H9 (cell line): ENCODE measurements at regions not wholly inside any gene's neighbourhood (a gene's known extent, or its start where the extent isn't known, plus 50 kb on each side); places are given as distances from the start of the nearest gene placed in this dataset.

ENCODE experiments used
- DNase-seq: peaks from one replicate; pipeline ENCODE4 v3.0.0-alpha.2; 2017
- H2AFZ ChIP-seq: one replicate; pipeline ENCODE4 v1.6.1; 2013; ENCODE audit warnings: mild to moderate bottlenecking, low read length, control low read depth, moderate library complexity
- H2AK5ac ChIP-seq: 2 replicates; pipeline ENCODE4 v1.6.1; 2013; ENCODE audit warnings: low read length, control low read depth, mixed read lengths; ENCODE audit not compliant: insufficient read length
- H2BK120ac ChIP-seq: one replicate; pipeline ENCODE4 v1.6.1; 2013; ENCODE audit warnings: low read depth, mild to moderate bottlenecking, low read length, control low read depth, inconsistent platforms; ENCODE audit not compliant: poor library complexity, severe bottlenecking
- H2BK12ac ChIP-seq: 2 replicates; pipeline ENCODE4 v1.6.1; 2013; ENCODE audit warnings: low read length, control low read depth, mixed read lengths, low read depth; ENCODE audit not compliant: insufficient read length
- H2BK15ac ChIP-seq: 2 replicates; pipeline ENCODE4 v1.6.1; 2013; ENCODE audit warnings: low read depth, low read length, control low read depth
- H2BK20ac ChIP-seq: one replicate; pipeline ENCODE4 v1.6.1; 2013; ENCODE audit warnings: low read depth, mild to moderate bottlenecking, low read length, control low read depth, inconsistent platforms; ENCODE audit not compliant: poor library complexity, severe bottlenecking
- H2BK5ac ChIP-seq: 2 replicates; pipeline ENCODE4 v1.6.1; 2013; ENCODE audit warnings: low read length, control low read depth, mixed read lengths; ENCODE audit not compliant: insufficient read length
- H3K14ac ChIP-seq: 2 replicates; pipeline ENCODE4 v1.6.1; 2013; ENCODE audit warnings: low read length, control low read depth; ENCODE audit not compliant: insufficient read depth
- H3K18ac ChIP-seq: 2 replicates; pipeline ENCODE4 v1.6.1; 2013; ENCODE audit warnings: low read depth, mild to moderate bottlenecking, mixed read lengths, low read length, control low read depth; ENCODE audit not compliant: insufficient read length
- H3K23ac ChIP-seq: 2 replicates; pipeline ENCODE4 v1.6.1; 2013; ENCODE audit warnings: low read length, control low read depth, mixed read lengths, low read depth; ENCODE audit not compliant: insufficient read length
- H3K23me2 ChIP-seq: 2 replicates; pipeline ENCODE4 v1.6.1; 2013; ENCODE audit warnings: low read depth, mild to moderate bottlenecking, mixed read lengths, low read length, control low read depth; ENCODE audit not compliant: insufficient read length, poor library complexity, severe bottlenecking
- H3K27ac ChIP-seq: 2 replicates; pipeline ENCODE4 v1.5.1; 2013; ENCODE audit warnings: low read length, control low read depth, mixed read lengths, low read depth; ENCODE audit not compliant: insufficient read length
- H3K27me3 ChIP-seq: 2 replicates; pipeline ENCODE4 v1.6.1; 2013; ENCODE audit warnings: low read length, control low read depth, inconsistent platforms; ENCODE audit not compliant: insufficient read depth
- H3K4ac ChIP-seq: 2 replicates; pipeline ENCODE4 v1.6.1; 2013; ENCODE audit warnings: low read depth, mild to moderate bottlenecking, control low read depth, inconsistent platforms, low read length, moderate library complexity
- H3K4me1 ChIP-seq: 2 replicates; pipeline ENCODE4 v1.6.1; 2013; ENCODE audit warnings: low read length, control low read depth, inconsistent platforms; ENCODE audit not compliant: insufficient read depth
- H3K4me2 ChIP-seq: 2 replicates; pipeline ENCODE4 v1.6.1; 2013; ENCODE audit warnings: low read length, control low read depth, mixed read lengths; ENCODE audit not compliant: insufficient read length, insufficient read depth
- H3K56ac ChIP-seq: 2 replicates; pipeline ENCODE4 v1.6.1; 2013; ENCODE audit warnings: low read depth, mild to moderate bottlenecking, mixed read lengths, low read length, control low read depth; ENCODE audit not compliant: insufficient read length
- H3K79me1 ChIP-seq: 2 replicates; pipeline ENCODE4 v1.6.1; 2013; ENCODE audit warnings: low read depth, mild to moderate bottlenecking, moderate library complexity, low read length, control low read depth, inconsistent platforms; ENCODE audit not compliant: insufficient read depth, poor library complexity, severe bottlenecking
- H3K79me2 ChIP-seq: 2 replicates; pipeline ENCODE4 v1.6.1; 2013; ENCODE audit warnings: low read length, control low read depth, inconsistent platforms; ENCODE audit not compliant: insufficient read depth
- H3K9ac ChIP-seq: 2 replicates; pipeline ENCODE4 v1.6.1; 2013; ENCODE audit warnings: low read length, control low read depth, mixed read lengths; ENCODE audit not compliant: insufficient read length; ENCODE audit errors: extremely low read depth
- H3K9me3 ChIP-seq: one replicate; pipeline ENCODE4 v1.6.1; 2013; ENCODE audit warnings: low read depth, low read length, inconsistent platforms; ENCODE audit not compliant: control insufficient read depth
- H3T11ph ChIP-seq: one replicate; pipeline ENCODE4 v1.6.1; 2013; ENCODE audit warnings: mild to moderate bottlenecking, low read length, control low read depth, inconsistent platforms
- H4K20me1 ChIP-seq: one replicate; pipeline ENCODE4 v1.6.1; 2013; ENCODE audit not compliant: control insufficient read depth, insufficient read length, insufficient read depth
- H4K5ac ChIP-seq: 2 replicates; pipeline ENCODE4 v1.6.1; 2013; ENCODE audit warnings: low read depth, mild to moderate bottlenecking, mixed read lengths, low read length, control low read depth; ENCODE audit not compliant: insufficient read length
- H4K8ac ChIP-seq: replicated peaks from 2 replicates; pipeline ENCODE4 v1.6.1; 2013; ENCODE audit warnings: low read length, control low read depth, mixed read lengths, low read depth; ENCODE audit not compliant: insufficient read length
- H4K91ac ChIP-seq: 2 replicates; pipeline ENCODE4 v1.6.1; 2013; ENCODE audit warnings: low read depth, mild to moderate bottlenecking, moderate library complexity, mixed read lengths, low read length, control low read depth; ENCODE audit not compliant: insufficient read length
- H3K27ac Mint-ChIP-seq, 3 experiments: 2 replicates in 2 of 3; 3 replicates in 1 of 3; pipeline ENCODE4 v1.8.0; 2020 to 2021; ENCODE audit warnings: mixed read lengths in 3 of 3, mild to moderate bottlenecking in 1 of 3, moderate library complexity in 1 of 3
- H3K27me3 Mint-ChIP-seq: 2 replicates; pipeline ENCODE4 v1.8.0; 2021; ENCODE audit warnings: low read depth, mild to moderate bottlenecking, moderate library complexity, mixed read lengths
- H3K36me3 Mint-ChIP-seq, 3 experiments: 2 replicates in 2 of 3; 3 replicates in 1 of 3; pipeline ENCODE4 v1.8.0; 2020 to 2021; ENCODE audit warnings: low read depth in 3 of 3, mixed read lengths in 3 of 3; ENCODE audit not compliant: insufficient read depth in 1 of 3
- H3K4me1 Mint-ChIP-seq, 2 experiments: 2 replicates each; pipeline ENCODE4 v1.8.0; 2020; ENCODE audit warnings: mixed read lengths in 2 of 2
- H3K4me3 Mint-ChIP-seq, 2 experiments: 2 replicates in 1 of 2; 3 replicates in 1 of 2; pipeline ENCODE4 v1.8.0; 2020 to 2021; ENCODE audit warnings: mild to moderate bottlenecking in 2 of 2, mixed read lengths in 2 of 2, moderate library complexity in 1 of 2
- H3K9me3 Mint-ChIP-seq, 2 experiments: 2 replicates in 1 of 2; 3 replicates in 1 of 2; pipeline ENCODE4 v1.8.0; 2020; ENCODE audit warnings: mild to moderate bottlenecking in 2 of 2, mixed read lengths in 2 of 2, moderate library complexity in 1 of 2
- WGBS: extraction: QIAGEN DNeasy Blood & Tissue Kit; methylation state at CpG from one replicate; pipeline ENCODE4 v1.1.7; 2013; ENCODE audit warnings: missing lambda C conversion rate, low lambda C conversion rate, mixed read lengths; ENCODE audit not compliant: insufficient read length; ENCODE audit errors: extremely low coverage; 5-methylcytosine and 5-hydroxymethylcytosine counted together
- TF ChIP-seq, protein P1 (sequence below): fragments of 200-600 bp; sonication (generic); conservative IDR thresholded peaks from 3 replicates; pipeline ENCODE4 v1.8.0; 2021; ENCODE audit warnings: antibody characterized with exemption, mild to moderate bottlenecking

DNA sequence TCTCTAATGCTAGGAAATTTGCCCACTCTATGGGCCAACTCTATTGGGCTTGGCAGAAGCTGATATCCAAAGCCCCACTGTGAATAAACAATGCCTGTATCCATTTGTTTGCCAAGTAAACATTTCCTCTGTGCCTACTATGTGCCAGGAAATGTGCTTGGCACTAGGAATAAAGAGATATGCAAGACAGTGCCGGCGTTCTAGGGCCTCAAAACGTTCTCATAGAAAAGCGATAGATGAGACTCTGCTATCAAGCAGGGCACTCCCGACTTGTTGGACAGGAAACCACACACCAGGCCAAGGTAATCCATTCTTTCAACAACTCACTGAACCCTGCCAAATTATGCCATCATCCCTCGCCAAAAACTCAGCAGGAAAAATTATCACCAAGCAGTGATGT, 196.7 kb downstream of the IPMK start:
- Histone ChIP-seq H3K79me1 (no peaks in the 10 kb centered on the region), H2BK12ac (no peak overlapping the region), H3K9me3 (no peaks in the 10 kb centered on the region), H3K27ac (no peak overlapping the region), H4K5ac (no peak overlapping the region), H3K18ac (no peak overlapping the region), H2BK20ac (no peak overlapping the region), H2AFZ (no peak overlapping the region), H2BK5ac (no peak overlapping the region), H4K8ac (no peak overlapping the region), H3K23me2 (no peaks in the 10 kb centered on the region), H3K14ac (no peak overlapping the region), H3K56ac (no peak overlapping the region), H2AK5ac (no peak overlapping the region), H3T11ph (no peak overlapping the region), H3K4me2 (no peak overlapping the region), H3K4me1 (peaks cover 2% of the 10 kb centered on the region; the same call in 1 of the 2 replicates), H3K79me2 (no peaks in the 10 kb centered on the region), H4K20me1 (no peaks in the 10 kb centered on the region), H3K9ac (no peak overlapping the region), H2BK15ac (no peak overlapping the region), H4K91ac (no peak overlapping the region), H3K27me3 (no peaks in the 10 kb centered on the region), H3K23ac (no peak overlapping the region), H2BK120ac (no peak overlapping the region), H3K4ac (no peak overlapping the region)
- no peak for DNase-seq
- Mint-ChIP-seq H3K27ac (no peak overlapping the region), H3K36me3 (no peaks in the 10 kb centered on the region), H3K4me3 (no peak overlapping the region), H3K9me3 (no peaks in the 10 kb centered on the region), H3K27me3 (no peaks in the 10 kb centered on the region), H3K4me1 (peaks cover 8 to 9% of the 10 kb centered on the region in 2 experiments)
- TF ChIP-seq, protein P1, sequence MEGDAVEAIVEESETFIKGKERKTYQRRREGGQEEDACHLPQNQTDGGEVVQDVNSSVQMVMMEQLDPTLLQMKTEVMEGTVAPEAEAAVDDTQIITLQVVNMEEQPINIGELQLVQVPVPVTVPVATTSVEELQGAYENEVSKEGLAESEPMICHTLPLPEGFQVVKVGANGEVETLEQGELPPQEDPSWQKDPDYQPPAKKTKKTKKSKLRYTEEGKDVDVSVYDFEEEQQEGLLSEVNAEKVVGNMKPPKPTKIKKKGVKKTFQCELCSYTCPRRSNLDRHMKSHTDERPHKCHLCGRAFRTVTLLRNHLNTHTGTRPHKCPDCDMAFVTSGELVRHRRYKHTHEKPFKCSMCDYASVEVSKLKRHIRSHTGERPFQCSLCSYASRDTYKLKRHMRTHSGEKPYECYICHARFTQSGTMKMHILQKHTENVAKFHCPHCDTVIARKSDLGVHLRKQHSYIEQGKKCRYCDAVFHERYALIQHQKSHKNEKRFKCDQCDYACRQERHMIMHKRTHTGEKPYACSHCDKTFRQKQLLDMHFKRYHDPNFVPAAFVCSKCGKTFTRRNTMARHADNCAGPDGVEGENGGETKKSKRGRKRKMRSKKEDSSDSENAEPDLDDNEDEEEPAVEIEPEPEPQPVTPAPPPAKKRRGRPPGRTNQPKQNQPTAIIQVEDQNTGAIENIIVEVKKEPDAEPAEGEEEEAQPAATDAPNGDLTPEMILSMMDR = no peak
- no CpG with 5 or more reads among the region's 6 CpGs for WGBS
